ENCODE measurements at regions not wholly inside any gene's neighbourhood (a gene's known extent, or its start where the extent isn't known, plus 50 kb on each side); places are given as distances from the start of the nearest gene placed in this dataset.

- TF ChIP-seq POLR2A (IDR thresholded peaks at IDR 0.05; ENCODE audit: low read length), result no peak
- no peak for TF ChIP-seq GATA1 (IDR thresholded peaks at IDR 0.05; ENCODE audit: low read depth, low read length)
Observed at GRCh38 chr5:174446446-174446845, 277.9 kb upstream of the MSX2 start.

Data from erythroblast (primary cell).